HEK293 (cell line): ENCODE measurements at regions not wholly inside any gene's neighbourhood (a gene's known extent, or its start where the extent isn't known, plus 50 kb on each side); places are given as distances from the start of the nearest gene placed in this dataset.

Source experiments
- CTCF ChIA-PET: fragments of 350-600 bp; formaldehyde crosslinking; extraction: SDS; loops from one replicate; lab custom pipeline; 2021; ENCODE audit warnings: antibody characterized with exemption; lab: Yijun Ruan, JAX
- POLR2A ChIA-PET: fragments of 300-600 bp; formaldehyde crosslinking; extraction: SDS; loops from one replicate; lab custom pipeline; 2020; ENCODE audit warnings: antibody characterized with exemption, inconsistent platforms; lab: Yijun Ruan, JAX
- H3K27ac ChIP-seq: fragments of 200-500 bp; sonication (Bioruptor generic); 2 replicates; pipeline ENCODE4 v1.5.1; 2014; ENCODE audit warnings: low read depth, low read length, control low read depth, inconsistent platforms; ENCODE audit errors: extremely low read depth
- H3K36me3 ChIP-seq, 2 experiments: fragments of 200-500 bp in 1 of 2; sonication (Bioruptor generic) in 1 of 2; 1 replicate in 1 of 2; 2 replicates in 1 of 2; pipeline ENCODE4 v1.5.1; 2014 to 2017; ENCODE audit warnings: inconsistent platforms in 2 of 2, low read length in 2 of 2; ENCODE audit not compliant: control insufficient read depth in 2 of 2, insufficient read depth in 1 of 2
- H3K4me1 ChIP-seq: fragments of 200-500 bp; sonication (Bioruptor generic); 2 replicates; pipeline ENCODE4 v1.5.1; 2014; ENCODE audit warnings: mild to moderate bottlenecking, low read length, inconsistent platforms; ENCODE audit not compliant: control insufficient read depth, insufficient read depth
- H3K4me3 ChIP-seq: 2 replicates; pipeline ENCODE4 v1.5.1; 2011; ENCODE audit warnings: low read depth, mild to moderate bottlenecking, control low read depth, low read length, moderate library complexity
- H3K9me3 ChIP-seq: fragments of 200-500 bp; sonication (Bioruptor generic); 2 replicates; pipeline ENCODE4 v1.5.1; 2014; ENCODE audit warnings: low read depth, low read length, inconsistent platforms; ENCODE audit not compliant: control insufficient read depth, insufficient read depth
- ATF2 ChIP-seq: fragments of 450-650 bp; formaldehyde crosslinking; IDR thresholded peaks from 2 replicates; pipeline ENCODE4 v1.5.1; 2016; ENCODE audit warnings: missing biosample characterization, missing genetic modification characterization, low read depth
- IKZF3 ChIP-seq: fragments of 450-650 bp; IDR thresholded peaks from 2 replicates; pipeline ENCODE4 v1.5.0; 2018; ENCODE audit warnings: missing biosample characterization, mild to moderate bottlenecking, missing genetic modification characterization, moderate library complexity
- SP7 ChIP-seq: fragments of 450-650 bp; formaldehyde crosslinking; IDR thresholded peaks from 2 replicates; pipeline ENCODE4 v1.5.1; 2016; ENCODE audit warnings: missing biosample characterization, missing genetic modification characterization
- TCF7L2 ChIP-seq: IDR thresholded peaks from 2 replicates; pipeline ENCODE4 v1.6.1; 2011; ENCODE audit warnings: low read depth, mild to moderate bottlenecking, inconsistent platforms, low read length, moderate library complexity, borderline replicate concordance
- TRIM28 ChIP-seq: IDR thresholded peaks from 2 replicates; pipeline ENCODE4 v1.6.1; 2011; ENCODE audit warnings: low read length, control low read depth, borderline replicate concordance
- YY2 ChIP-seq: fragments of 450-650 bp; formaldehyde crosslinking; IDR thresholded peaks from 2 replicates; pipeline ENCODE4 v1.5.1; 2016; ENCODE audit warnings: missing biosample characterization, missing genetic modification characterization
- ZBTB21 ChIP-seq: fragments of 450-650 bp; formaldehyde crosslinking; IDR thresholded peaks from 2 replicates; pipeline ENCODE4 v1.5.1; 2017; ENCODE audit warnings: missing biosample characterization, missing genetic modification characterization
- ZBTB6 ChIP-seq: fragments of 450-650 bp; formaldehyde crosslinking; IDR thresholded peaks from 2 replicates; pipeline ENCODE4 v1.5.1; 2017; ENCODE audit warnings: missing biosample characterization, missing genetic modification characterization
- ZBTB8A ChIP-seq: fragments of 450-650 bp; formaldehyde crosslinking; IDR thresholded peaks from 2 replicates; pipeline ENCODE4 v1.5.1; 2016; ENCODE audit warnings: missing biosample characterization, missing genetic modification characterization
- ZIC2 ChIP-seq: fragments of 450-650 bp; formaldehyde crosslinking; IDR thresholded peaks from 2 replicates; pipeline ENCODE4 v1.5.1; 2016; ENCODE audit warnings: missing biosample characterization, missing genetic modification characterization
- ZNF174 ChIP-seq: fragments of 450-650 bp; formaldehyde crosslinking; IDR thresholded peaks from 2 replicates; pipeline ENCODE4 v1.5.0; 2017; ENCODE audit warnings: missing biosample characterization, mild to moderate bottlenecking, missing genetic modification characterization
- ZNF214 ChIP-seq: fragments of 450-650 bp; formaldehyde crosslinking; IDR thresholded peaks from 2 replicates; pipeline ENCODE4 v1.5.1; 2017; ENCODE audit warnings: missing biosample characterization, mild to moderate bottlenecking, missing genetic modification characterization, borderline replicate concordance
- ZNF23 ChIP-seq: fragments of 450-650 bp; formaldehyde crosslinking; IDR thresholded peaks from 2 replicates; pipeline ENCODE4 v1.5.1; 2016; ENCODE audit warnings: missing biosample characterization, missing genetic modification characterization, borderline replicate concordance
- ZNF274 ChIP-seq, 2 experiments: fragments of 200-500 bp in 1 of 2; fragments of 450-650 bp in 1 of 2; sonication (Bioruptor generic) in 1 of 2; formaldehyde crosslinking in 1 of 2; IDR thresholded peaks; 2 replicates each; pipeline versions ENCODE4 v1.5.1 to v1.6.1; 2014 to 2016; ENCODE audit warnings: borderline replicate concordance in 1 of 2, inconsistent platforms in 1 of 2, low read length in 1 of 2, missing biosample characterization in 1 of 2, missing genetic modification characterization in 1 of 2
- ZNF398 ChIP-seq: fragments of 450-650 bp; formaldehyde crosslinking; IDR thresholded peaks from 2 replicates; pipeline ENCODE4 v1.5.1; 2017; ENCODE audit warnings: missing biosample characterization, missing genetic modification characterization
- ZNF488 ChIP-seq: fragments of 450-650 bp; formaldehyde crosslinking; IDR thresholded peaks from 2 replicates; pipeline ENCODE4 v1.5.1; 2016; ENCODE audit warnings: missing biosample characterization, missing genetic modification characterization
- ZNF580 ChIP-seq: fragments of 450-650 bp; formaldehyde crosslinking; IDR thresholded peaks from 2 replicates; pipeline ENCODE4 v1.5.1; 2016; ENCODE audit warnings: missing biosample characterization, missing genetic modification characterization
- ZNF596 ChIP-seq: fragments of 450-650 bp; IDR thresholded peaks from 2 replicates; pipeline ENCODE4 v1.5.0; 2018; ENCODE audit warnings: missing biosample characterization, mild to moderate bottlenecking, missing genetic modification characterization, moderate library complexity
- ZNF654 ChIP-seq: fragments of 450-650 bp; formaldehyde crosslinking; IDR thresholded peaks from 2 replicates; pipeline ENCODE4 v1.5.1; 2016; ENCODE audit warnings: low read depth, missing biosample characterization, missing genetic modification characterization
- ZNF791 ChIP-seq: fragments of 450-650 bp; formaldehyde crosslinking; IDR thresholded peaks from 2 replicates; pipeline ENCODE4 v1.5.1; 2016; ENCODE audit warnings: missing biosample characterization, missing genetic modification characterization
- ZNF792 ChIP-seq: fragments of 450-650 bp; formaldehyde crosslinking; IDR thresholded peaks from 2 replicates; pipeline ENCODE4 v1.5.1; 2016; ENCODE audit warnings: missing biosample characterization, missing genetic modification characterization
- ZNF837 ChIP-seq: fragments of 450-650 bp; formaldehyde crosslinking; IDR thresholded peaks from 2 replicates; pipeline ENCODE4 v1.5.1; 2016; ENCODE audit warnings: missing biosample characterization, missing genetic modification characterization
- ZNF843 ChIP-seq: fragments of 450-650 bp; formaldehyde crosslinking; IDR thresholded peaks from 2 replicates; pipeline ENCODE4 v1.5.1; 2016; ENCODE audit warnings: missing biosample characterization, missing genetic modification characterization

GRCh38 chr7:33762151-33762910, 143.0 kb upstream of the BMPER start:
- POLR2A ChIA-PET: interaction anchor here (0.6 kb wide), 1 partner anchor 14 kb away, joined by 3 read pairs; no protein-coding TSS in a partner anchor
- Histone ChIP-seq H3K9me3 (no peaks in the 10 kb centered on the region), H3K4me3 (no peak overlapping the region), H3K36me3 (no peaks in the 10 kb centered on the region), H3K27ac (peak overlapping the region; percentile 1; the same call in 1 of the 2 replicates), H3K4me1 (peaks cover 37% of the 10 kb centered on the region)
- TF ChIP-seq ZNF837 (tag by site-specific recombination): no peak
- TF ChIP-seq ZNF214: no peak
- peak; percentile 62 for TF ChIP-seq TCF7L2
- TF ChIP-seq ZNF274 (IDR thresholded peaks at IDR 0.05; ENCODE audit: low read length): no peak
- TF ChIP-seq ZNF274 (tag by site-specific recombination; IDR thresholded peaks at IDR 0.05; ENCODE audit: borderline replicate concordance): no peak
- CTCF ChIA-PET: interaction anchor here (0.7 to 1.5 kb wide), 2 partner anchors 170 to 296 kb away, joined by 3 to 4 read pairs; no protein-coding TSS in a partner anchor

GRCh38 chr7:33762911-33763306, 142.4 kb upstream of the BMPER start:
- H3K36me3 ChIP-seq: no peaks in the 10 kb centered on the region
- ChIA-PET CTCF (interaction anchor here (0.7 to 1.5 kb wide), 2 partner anchors 170 to 295 kb away, joined by 3 to 4 read pairs; no protein-coding TSS in a partner anchor), POLR2A (no interaction called here)
- H3K9me3 ChIP-seq: no peaks in the 10 kb centered on the region
- H3K27ac ChIP-seq: no peak overlapping the region; the same call in 1 of the 2 replicates
- H3K4me1 ChIP-seq: peaks cover 37% of the 10 kb centered on the region
- TF ChIP-seq YY2 (tag by site-specific recombination) (no peak), ZNF174 (tag by site-specific recombination) (no peak), ZNF792 (no peak), ZNF654 (no peak), ZBTB21 (no peak), ZNF596 (no peak), ZNF580 (tag by site-specific recombination) (no peak), ZNF398 (tag by site-specific recombination) (no peak), ZNF791 (tag by site-specific recombination) (no peak)
- no peak overlapping the region for H3K4me3 ChIP-seq

- H3K27ac ChIP-seq: peak overlapping the region; percentile 64
- POLR2A ChIA-PET: interaction anchor here (0.6 kb wide), 1 partner anchor 140 kb away, joined by 3 read pairs; no protein-coding TSS in a partner anchor
- H3K9me3 ChIP-seq: no peaks in the 10 kb centered on the region
- no peaks in the 10 kb centered on the region for H3K36me3 ChIP-seq
- H3K4me1 ChIP-seq: peaks cover 37% of the 10 kb centered on the region
- H3K4me3 ChIP-seq: no peak overlapping the region
- CTCF ChIA-PET: interaction anchor here (0.8 to 1.6 kb wide), 5 partner anchors 10 to 131 kb away, joined by 3 to 5 read pairs (median 3); no protein-coding TSS in a partner anchor
- 0 out of 2 replicates have a peak, but pooled peaks have one; percentile 10 for TF ChIP-seq ZBTB8A
- 0 out of 2 replicates have a peak, but pooled peaks have one; percentile 45 for TF ChIP-seq IKZF3 (tag by site-specific recombination)
- no peak for TF ChIP-seq ZNF23 (tag by site-specific recombination)
- TF ChIP-seq TRIM28: peak; percentile 47; the same call in 1 of the 2 replicates
- TF ChIP-seq ATF2: 0 out of 2 replicates have a peak, but pooled peaks have one; percentile 23
- peak; percentile 61; the same call in 1 of the 2 replicates for TF ChIP-seq ZNF488 (tag by site-specific recombination)
- 0 out of 2 replicates have a peak, but pooled peaks have one; percentile 21 for TF ChIP-seq ZIC2 (tag by site-specific recombination)
- peak; percentile 95 for TF ChIP-seq TCF7L2
- peak; percentile 89 for TF ChIP-seq ZNF843 (tag by site-specific recombination)
- 0 out of 2 replicates have a peak, but pooled peaks have one; percentile 29 for TF ChIP-seq SP7 (tag by site-specific recombination)
- TF ChIP-seq ZBTB6 (tag by site-specific recombination): peak; percentile 63; the same call in 1 of the 2 replicates
Observed at GRCh38 chr7:33764752-33765451, 140.4 kb upstream of the BMPER start.
